Daoy (cell line): ENCODE measurements at regions not wholly inside any gene's neighbourhood (a gene's known extent, or its start where the extent isn't known, plus 50 kb on each side); places are given as distances from the start of the nearest gene placed in this dataset.
"Not testable (repeated sequence)": the region's sequence is repeated elsewhere in the genome, so short reads cannot be mapped to it uniquely, and the experiment has no call there.

Source experiments
- DNase-seq: peaks from one replicate; pipeline ENCODE4 v3.0.0-alpha.2; 2015; ENCODE audit warnings: low read depth

DNA sequence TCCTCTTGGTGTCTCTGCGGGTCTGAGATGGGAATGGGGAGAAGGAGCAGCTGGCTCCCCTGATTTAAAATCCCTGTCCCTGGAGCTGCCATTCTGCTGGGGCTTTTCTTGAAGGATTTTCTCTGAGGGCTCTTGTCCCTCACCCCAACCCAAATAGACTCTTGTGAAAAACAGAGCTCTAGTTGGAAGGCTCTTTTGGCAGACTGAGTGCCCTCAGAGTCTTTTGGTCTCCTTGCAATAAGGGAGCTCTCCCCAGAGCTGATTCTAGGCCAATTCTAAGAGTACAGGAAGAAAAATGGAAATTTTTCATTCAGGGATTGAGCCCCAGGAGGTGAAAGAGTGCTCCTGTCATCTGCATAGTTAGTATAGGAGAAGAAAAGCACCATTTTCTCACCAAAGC, 238.3 kb downstream of the COG6 start:
- DNase-seq = no peak

DNA sequence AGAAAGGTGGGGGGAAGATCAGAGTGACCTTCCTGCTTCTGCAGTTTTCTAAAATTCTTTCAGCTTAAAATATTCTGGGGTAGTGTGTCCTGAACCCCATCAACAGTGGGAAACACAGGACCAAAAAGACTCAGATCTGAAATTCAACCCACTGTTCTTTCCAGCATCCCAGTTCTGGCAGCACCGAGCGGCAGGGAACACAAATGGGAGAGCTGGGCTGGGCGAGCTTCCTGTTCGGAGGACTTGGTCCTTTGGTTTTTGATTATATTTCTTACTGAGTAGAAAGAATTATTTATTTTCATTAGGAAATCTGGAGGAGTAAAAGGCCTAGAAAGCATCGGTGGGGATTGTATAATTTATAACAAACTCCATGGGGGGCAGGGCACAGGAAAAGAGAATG, 239.1 kb downstream of the COG6 start:
- DNase-seq = no peak

DNA sequence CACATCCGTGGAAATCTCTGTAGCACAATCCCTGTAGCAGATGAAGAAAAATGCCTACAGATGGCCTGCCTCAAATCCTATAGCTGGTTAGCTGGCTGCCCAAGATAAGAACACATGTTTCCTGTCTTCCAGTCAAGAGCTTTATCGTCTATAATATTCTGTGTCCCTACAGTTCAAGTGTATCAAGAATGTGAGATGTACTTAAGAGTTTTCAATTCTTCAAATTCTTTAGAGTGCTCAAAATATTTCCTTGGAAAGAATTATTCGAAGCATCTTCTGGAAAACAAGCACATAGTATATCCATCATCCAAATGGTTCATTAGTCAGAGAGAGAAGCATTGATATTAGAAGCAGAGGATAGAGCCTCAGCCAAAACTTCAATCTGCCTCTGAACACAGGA, 239.8 kb downstream of the COG6 start:
- DNase-seq = no peak

DNA sequence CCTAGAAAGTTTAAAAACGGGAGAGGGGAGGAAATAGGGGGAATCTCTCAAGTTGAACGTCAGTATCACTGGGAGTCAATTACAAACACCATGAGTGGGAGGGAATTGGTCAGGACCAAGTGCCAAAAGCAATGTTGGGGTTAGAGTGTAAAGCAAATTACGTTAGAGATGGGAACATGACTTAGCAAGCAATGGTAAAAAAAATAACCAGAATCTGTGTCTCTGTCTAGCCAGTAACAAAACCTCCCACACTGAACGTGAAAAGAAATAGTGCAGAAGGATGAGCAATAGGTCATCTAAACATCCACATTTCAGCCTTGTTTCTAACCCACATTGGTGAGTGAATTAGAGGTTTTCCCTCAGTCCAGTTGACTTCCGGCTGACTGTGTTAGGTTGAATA, 242.2 kb downstream of the COG6 start:
- DNase-seq = no peak

DNA sequence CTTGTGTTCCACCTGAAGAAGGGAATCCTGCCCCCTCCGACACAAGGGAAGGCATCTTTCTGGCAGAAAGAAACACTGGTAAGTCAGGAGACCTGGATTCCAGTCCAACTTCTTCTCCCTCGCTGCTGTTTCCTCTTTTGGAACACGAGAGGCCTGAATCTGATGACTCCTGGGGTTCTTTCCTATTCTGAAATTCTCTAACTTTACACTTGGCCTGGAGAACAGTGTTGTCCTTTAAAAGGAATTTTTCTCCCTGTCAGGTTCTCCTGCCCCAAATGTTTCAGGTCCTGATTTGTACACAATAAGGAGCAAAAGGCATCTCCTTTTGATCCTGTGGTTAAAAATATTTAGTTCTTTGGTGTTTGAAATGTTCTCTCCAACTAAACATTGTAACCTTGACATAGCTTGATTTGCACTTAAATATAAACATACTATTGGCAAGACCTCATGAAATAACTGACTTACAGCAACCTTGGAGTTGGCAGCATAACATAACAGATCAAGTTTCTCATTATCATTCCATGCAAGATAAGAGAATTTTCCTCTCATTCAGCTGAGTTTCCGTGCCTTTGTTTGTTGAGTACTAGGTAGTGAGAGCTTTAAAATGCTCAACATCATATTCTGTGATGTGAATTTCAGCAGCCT, 244.8 kb downstream of the COG6 start:
- no peak for DNase-seq

DNA sequence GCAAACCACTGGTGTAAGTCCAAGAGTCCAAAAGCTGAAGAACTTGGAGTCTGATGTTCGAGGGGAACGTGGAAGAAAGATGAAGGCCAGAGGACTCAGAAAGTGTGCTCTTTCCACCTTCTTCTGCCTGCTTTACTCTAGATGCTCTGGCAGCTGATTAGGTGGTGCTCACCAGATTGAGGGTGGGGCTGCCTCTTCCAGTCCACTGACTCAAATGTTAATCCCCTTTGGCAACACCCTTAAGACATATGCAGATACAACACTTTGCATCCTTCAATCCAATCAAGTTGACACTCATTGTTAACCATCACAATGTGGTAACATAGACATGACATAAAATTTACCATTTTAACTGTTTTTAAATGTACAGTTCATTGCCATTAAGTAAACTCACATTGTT, 249.5 kb downstream of the COG6 start:
- DNase-seq = no peak

DNA sequence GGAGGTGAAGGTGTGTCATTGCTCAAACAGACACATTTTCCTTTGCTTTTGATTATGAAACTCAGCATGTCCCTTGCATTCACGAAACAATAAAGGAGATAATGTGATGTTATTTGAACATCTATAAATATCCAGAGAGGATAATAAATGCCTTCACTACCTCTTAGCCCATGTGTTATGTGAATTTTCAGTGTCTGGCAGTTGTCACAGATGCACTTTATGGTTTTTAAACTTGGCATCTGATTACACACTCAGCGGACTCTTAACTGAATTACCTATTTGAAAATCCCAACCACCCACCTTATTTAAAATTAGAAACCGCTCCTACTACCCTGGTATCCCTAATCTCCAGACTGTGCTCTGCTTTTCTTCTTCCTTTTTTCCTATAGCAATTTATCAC, 254.2 kb downstream of the COG6 start:
- DNase-seq = no peak

DNA sequence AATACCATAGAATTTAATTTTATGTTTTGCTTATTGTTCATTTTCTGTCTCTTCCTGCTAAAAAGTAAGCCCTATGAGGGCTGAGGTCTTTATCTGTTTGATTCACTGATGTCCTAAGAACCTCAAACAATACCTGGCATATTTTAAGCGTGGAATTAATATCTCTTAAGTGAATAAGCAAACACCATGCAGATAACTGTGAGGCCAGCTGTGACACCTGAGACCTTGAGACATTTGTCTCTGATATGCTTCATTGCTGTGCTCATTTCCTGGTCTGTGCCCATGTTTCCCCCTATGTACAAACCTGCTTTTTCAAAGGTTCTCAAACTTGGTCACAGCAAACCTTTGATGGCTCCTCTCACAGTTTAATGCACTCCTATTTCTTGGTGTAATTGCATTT, 254.6 kb downstream of the COG6 start:
- DNase-seq = no peak

DNA sequence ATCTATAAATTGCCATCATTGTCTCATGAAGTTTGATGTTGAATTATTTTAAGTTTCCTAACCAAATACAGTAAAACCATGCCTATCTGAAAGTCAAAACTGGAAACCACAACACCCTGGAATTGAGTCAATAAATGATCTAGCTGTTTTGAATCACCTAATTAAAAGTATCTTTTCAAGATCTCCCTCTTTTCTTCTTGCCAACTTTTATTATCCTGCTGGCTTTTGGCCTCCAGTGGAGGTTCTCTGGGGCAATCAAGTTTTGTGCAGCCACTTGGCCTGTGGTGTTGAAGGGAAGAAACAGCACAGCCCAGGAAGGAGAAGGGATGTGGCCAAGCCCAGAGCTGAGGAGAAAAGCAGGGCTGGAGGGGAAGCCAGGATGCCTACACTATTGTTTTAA, 255.4 kb downstream of the COG6 start:
- DNase-seq = peak; percentile 2

DNA sequence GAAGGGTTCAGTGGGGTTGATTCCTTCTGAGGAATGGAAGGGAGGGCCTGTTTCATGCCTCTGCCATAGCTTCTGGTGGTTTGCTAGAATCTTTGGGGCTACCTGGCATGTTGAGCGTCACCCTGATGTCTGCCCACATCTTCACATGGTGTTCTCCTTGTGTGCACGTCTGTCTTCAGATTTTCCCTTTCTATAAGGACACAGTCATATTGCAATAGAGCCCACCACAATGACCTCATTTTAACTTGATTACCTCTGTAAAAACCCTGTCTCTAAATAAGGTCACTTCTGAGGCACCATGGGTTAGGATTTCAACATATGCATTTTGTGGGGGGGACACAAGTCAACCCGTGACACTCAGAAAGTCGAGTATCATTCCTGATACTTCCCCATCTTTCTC, 257.9 kb downstream of the COG6 start:
- DNase-seq = no peak

DNA sequence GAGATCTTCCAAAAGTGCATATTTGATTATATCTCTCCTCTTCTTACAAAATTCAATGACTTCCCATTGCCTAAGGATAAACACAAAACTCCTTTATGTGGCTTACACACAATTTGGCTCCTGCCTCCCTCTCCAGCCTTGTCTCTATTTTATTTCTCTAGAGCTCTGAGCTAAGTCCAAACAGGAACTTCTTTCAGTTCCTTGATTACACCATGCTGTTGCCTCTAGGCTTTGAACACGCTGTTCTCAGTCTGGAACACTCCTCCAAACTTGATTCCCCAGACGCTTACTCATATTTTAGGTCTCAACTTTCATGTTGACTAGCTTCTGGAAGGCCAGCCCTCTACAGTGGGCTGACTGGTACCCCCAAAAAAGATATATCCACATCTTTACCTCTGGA, 258.5 kb downstream of the COG6 start:
- no peak for DNase-seq

DNA sequence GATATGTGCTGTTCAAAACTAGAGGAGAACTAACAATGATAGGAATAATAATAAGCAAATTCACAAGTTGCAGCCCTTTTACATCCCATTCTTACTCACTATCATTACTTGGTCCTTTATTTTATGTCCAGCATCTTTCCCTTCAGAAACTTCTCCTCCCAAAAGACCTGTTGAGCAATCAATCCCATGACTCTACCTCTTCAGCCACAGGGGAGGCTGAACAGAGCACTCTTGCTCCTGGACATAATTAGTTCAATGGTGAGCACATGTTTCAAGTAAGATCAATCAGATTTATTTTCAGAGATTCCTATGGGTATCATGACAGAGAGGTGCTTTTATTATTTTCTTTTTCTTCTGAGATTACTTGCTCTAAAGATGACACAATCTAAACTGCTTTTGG, 260.0 kb downstream of the COG6 start:
- no peak for DNase-seq

DNA sequence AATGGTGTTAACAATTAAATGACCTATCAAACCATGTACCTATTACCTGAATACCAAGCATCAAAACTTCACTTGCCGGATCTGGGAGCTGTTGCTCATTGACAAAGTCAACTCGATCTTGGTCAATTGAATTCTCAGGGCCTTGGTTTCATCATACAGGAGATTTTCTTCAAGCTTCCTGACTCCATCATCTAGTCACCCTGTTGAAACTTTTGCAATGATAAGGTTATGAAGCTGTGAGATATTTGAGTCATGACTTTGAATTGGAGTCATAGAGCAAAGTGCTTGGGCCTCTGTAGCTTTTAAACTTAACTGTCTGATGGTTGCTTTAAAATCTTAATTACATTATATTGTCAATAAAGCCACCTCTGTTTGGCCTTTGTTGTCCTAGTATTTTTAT, 260.9 kb downstream of the COG6 start:
- no peak for DNase-seq

DNA sequence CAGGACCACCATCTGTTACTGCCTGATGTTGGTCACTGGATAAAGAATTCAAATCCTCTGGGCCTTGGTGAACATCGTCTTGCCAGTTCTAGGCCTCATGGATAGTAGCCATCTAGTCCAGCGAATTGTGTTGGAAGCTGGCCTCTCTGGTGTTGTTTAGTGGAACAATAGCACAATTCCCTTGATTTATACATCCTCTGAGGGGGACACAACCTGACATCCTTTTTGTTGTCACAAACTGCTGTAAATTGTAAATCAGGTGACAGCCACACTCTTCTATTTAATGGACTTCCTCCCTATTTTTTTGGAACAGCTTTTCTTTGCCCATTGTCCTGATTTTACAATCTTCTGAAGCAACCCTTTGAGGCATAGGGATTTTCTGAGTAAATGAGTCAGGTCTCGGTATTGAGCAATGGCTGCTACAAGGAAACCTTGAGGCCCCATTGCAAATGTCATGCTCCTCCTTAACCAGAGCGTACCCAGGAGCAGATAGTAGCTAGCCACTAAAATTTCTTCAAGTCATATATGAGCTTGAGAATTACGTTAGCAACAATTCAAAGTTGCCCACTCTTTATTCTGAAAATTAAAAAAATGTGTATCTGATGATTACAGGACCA, 263.3 kb downstream of the COG6 start:
- DNase-seq = no peak

DNA sequence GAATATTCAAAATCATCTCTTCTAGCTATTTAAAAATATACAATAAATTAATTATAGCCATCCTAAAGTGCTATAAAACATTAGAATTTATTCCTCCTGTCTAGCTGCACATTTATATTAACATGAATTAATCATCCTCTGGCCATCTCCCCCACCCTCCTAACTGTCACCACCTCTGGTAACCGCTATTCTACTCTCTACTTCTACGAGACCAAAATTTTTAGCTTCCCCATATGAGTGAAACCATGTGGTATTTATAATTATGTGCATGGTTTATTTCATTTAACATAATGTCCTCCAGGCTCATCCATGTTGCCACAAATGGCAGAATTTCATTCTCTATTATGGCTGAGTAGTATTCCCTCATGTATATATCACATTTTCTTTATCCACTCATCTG, 265.2 kb downstream of the COG6 start:
- no peak for DNase-seq

DNA sequence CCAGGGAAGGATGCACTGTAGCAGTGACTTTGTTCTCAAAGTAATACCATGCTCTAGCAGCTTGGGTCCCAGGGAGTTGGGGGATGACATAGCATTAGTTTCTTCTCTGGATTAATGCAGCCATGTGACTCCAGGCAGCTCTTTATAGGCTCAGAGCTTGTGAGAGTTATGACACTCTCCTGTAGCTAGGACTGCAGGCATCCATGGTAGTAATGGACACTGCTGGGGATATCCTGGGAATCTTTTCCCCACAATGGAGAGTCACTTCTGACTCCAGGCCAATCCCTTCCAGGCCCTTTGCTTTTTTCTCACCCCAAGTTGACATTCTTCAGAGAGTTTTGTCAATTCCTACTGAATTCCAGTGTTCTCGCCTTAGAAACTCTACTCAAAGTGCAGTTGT, 270.9 kb downstream of the COG6 start:
- no peak for DNase-seq

DNA sequence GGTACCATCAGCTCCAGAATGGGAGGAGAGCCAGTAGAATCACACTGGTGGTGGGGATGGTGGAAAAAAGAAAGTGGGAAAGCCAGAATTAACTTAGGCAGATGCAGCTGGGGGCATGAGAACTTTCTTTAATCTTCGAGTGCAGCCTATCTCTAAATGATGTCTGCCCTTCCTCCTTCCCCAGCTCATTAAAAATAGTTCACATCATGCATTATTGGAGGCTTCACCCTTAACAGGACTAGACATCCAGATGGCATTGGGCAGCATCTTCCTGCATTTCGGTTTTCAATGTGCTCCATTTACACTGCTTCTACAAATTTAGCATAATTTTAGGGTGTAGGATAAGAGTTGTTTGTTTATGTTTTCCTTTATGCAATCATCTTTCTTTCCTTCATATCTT, 272.8 kb downstream of the COG6 start:
- DNase-seq = no peak

DNA sequence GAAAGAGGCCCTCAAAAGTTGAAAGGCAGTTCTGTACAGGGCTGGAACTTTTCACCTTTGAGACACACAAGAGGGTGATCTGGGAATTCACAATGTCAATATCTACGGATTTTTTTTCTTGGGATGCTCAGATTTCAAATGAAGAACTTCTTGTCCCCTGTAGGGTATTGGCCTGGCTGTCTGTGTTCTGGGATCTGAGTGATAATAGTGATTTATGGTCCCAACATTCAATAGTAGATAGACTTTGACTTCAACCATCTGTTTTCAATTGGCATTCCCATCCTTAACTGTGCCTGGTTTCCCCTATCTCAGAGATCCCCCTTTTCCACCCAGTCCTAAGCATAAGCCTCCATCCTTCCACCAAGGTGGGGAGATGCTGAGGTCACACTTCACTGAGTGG, 274.1 kb downstream of the COG6 start:
- DNase-seq = no peak

DNA sequence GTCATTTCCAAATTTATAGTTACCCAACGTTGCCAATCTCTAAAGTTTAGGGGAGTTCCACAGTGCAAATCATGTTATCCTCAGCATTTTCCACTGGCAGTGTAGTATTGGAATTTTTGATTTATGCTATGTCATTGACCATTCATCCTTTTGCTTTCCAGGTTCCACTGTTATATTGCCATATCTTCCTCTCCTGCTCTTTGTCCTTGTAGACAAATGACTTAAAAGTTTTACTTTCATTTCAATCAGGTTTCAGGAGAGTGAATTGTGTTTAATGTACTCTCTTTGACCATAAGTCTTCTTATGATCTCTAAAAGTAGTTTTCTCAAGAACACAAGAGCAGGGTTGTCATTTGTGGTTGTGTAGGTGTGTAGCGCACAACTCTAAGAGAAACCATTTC, 274.6 kb downstream of the COG6 start:
- no peak for DNase-seq

DNA sequence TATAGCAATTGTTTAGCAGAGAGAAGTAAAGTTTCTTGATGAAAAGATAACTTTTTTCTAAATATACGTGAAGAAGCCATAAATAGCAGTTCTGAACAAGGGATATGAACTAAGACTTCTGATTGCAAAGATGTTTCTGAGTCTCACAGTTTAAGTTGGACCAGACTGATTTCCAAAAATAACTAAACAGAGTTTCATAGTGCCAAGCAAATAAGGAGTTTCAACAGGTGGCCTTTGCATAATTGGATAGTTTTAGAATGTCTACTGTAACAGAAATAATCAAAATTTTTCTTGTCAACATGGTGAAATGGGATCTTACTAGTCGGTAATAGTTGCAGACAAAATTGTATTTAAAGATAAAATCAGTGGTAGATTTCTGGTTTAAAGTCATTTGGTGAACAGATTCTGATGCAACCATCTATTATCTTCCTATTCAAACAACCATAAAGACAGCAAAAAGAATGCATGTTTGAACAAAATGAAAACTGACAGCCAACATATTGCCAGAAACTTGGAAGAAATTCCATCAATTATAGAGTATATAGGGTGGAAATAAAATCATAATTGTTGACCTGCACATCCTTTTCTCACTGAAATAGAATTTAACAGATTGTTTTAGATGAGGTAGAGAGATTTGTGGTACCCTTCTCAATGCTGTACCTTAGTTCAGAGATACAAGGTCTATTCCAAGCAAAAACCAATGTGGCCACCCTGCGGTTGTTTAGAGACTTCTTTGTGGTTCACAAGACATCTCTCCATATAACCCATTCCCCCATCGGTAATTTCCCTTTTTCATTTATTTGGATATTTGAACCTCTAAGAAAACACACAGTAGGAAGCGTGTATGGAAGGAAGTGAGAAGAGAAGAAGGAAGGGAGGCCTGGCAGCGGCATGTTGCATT, 275.3 kb downstream of the COG6 start:
- DNase-seq = no peak

DNA sequence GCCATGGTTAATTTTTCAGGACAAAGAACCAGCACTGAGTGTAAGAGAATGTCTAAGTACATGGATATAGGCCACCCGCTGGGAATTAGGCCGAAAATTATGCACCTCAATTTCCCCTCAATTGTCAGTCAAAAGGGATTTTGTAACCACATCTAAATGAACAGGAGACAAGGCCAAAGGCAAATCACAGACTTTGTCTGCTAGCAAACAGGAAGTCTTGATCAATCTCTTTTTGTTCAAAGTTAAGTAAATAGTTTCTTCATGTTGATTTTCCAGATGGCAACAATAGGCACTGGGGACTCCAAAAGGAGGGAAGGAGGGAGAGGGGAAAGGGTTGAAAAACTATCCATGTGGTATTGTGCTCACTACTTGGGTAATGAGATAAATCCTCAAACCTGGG, 276.0 kb downstream of the COG6 start:
- DNase-seq = no peak

DNA sequence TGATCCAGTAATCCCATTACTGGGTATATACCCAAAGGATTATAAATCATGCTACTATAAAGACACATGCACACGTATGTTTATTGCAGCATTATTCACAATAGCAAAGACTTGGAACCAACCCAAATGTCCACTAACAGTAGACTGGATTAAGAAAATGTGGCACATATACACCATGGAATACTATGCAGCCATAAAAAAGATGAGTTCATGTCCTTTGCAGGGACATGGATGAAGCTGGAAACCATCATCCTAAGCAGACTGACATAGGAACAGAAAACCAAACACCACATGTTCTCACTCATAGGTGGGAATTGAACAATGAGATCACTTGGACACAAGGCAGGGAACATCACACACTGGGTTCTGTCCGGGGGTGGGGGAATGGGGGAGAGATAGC, 277.1 kb downstream of the COG6 start:
- DNase-seq = not testable (repeated sequence)

DNA sequence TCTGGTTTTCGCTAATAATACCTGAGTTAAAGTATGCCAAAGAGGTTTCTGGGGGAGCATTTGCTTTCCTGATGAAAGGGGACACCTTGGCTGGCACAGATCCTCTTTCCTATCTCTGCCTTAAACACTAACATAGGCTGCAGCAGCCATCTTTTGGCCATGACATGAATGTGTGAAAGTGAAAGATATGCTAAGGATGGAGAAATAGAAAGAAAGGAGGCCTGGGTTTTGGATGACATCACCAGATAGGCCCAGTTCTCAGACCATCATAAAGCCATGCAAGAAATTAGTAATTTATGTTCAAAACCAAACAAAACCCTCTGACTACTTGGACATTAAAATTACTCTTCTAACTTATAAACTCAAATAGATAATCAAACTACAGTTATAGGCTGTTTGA, 279.7 kb downstream of the COG6 start:
- DNase-seq = no peak
